ENCODE measurements at regions not wholly inside any gene's neighbourhood (a gene's known extent, or its start where the extent isn't known, plus 50 kb on each side); places are given as distances from the start of the nearest gene placed in this dataset.

DNA sequence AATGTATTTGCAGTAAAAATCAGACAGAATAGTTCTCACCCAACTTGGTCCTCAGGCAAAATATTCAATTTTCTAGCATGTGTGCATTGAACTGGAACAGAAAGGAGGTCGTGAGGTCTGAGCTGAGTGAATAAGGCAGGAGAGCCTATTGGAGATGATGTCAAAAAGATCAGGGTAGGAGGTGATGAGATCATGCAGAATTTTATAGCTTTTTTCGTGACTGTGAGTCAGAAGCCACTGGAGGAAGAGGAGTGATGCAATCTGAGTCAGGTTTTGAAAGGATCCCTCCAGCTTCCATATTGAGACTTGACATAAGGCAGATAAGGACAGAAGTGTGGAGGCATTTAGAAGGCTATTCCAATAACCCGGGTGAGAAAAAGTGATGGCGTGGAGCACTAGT is 299.5 kb upstream of the SOX11 start:
- TF ChIP-seq, protein P1, sequence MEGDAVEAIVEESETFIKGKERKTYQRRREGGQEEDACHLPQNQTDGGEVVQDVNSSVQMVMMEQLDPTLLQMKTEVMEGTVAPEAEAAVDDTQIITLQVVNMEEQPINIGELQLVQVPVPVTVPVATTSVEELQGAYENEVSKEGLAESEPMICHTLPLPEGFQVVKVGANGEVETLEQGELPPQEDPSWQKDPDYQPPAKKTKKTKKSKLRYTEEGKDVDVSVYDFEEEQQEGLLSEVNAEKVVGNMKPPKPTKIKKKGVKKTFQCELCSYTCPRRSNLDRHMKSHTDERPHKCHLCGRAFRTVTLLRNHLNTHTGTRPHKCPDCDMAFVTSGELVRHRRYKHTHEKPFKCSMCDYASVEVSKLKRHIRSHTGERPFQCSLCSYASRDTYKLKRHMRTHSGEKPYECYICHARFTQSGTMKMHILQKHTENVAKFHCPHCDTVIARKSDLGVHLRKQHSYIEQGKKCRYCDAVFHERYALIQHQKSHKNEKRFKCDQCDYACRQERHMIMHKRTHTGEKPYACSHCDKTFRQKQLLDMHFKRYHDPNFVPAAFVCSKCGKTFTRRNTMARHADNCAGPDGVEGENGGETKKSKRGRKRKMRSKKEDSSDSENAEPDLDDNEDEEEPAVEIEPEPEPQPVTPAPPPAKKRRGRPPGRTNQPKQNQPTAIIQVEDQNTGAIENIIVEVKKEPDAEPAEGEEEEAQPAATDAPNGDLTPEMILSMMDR (IDR thresholded peaks at IDR 0.05; ENCODE audit: control insufficient read depth, extremely low read depth, insufficient read depth): no peak
- no peak for DNase-seq (ENCODE audit: low read depth)
- no peak overlapping the region for H3K4me3 ChIP-seq (ENCODE audit: low read depth, low read length)

DNA sequence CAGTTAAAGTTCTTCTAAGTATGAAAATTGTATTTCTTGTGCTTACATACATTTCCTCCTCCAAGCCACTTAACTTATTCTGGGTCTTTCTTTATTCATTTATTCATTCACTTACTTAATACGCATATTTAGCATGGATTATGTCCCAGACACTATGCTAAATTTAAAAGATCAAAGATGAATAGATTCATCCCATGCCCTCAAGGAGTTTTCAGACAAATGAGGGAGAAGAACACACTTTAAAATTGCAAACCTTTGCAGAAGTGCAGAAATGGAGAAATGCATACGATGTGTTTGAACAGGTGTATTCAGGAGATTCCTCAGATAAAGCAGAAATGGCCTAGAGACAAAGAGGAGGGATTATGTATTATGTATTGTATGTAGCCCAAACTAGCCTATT is 298.7 kb upstream of the SOX11 start:
- TF ChIP-seq, protein P1 (IDR thresholded peaks at IDR 0.05; ENCODE audit: control insufficient read depth, extremely low read depth, insufficient read depth): no peak
- DNase-seq (ENCODE audit: low read depth): no peak
- H3K4me3 ChIP-seq (ENCODE audit: low read depth, low read length): no peak overlapping the region

DNA sequence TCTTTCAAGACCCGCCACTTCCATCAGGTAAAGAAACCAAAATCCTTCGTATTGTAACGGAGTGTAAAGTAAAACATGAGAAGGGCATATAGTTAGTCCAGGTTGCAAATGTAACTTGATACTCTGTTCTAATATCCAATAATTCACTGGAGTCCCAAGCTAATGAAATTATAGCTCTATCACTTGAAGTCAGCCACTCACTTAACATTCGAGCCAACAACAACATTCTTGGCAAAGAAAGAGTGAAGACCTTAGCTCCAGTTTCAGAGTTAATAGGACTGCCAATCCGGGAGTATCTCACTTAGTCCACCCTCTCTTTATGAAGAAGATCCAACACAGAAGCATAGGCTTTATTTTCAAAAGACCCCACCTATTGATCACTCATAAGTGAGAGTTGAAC is 298.0 kb upstream of the SOX11 start:
- no peak for DNase-seq (ENCODE audit: low read depth)
- TF ChIP-seq, protein P1 (IDR thresholded peaks at IDR 0.05; ENCODE audit: control insufficient read depth, extremely low read depth, insufficient read depth): no peak
- no peak overlapping the region for H3K4me3 ChIP-seq (ENCODE audit: low read depth, low read length)

DNA sequence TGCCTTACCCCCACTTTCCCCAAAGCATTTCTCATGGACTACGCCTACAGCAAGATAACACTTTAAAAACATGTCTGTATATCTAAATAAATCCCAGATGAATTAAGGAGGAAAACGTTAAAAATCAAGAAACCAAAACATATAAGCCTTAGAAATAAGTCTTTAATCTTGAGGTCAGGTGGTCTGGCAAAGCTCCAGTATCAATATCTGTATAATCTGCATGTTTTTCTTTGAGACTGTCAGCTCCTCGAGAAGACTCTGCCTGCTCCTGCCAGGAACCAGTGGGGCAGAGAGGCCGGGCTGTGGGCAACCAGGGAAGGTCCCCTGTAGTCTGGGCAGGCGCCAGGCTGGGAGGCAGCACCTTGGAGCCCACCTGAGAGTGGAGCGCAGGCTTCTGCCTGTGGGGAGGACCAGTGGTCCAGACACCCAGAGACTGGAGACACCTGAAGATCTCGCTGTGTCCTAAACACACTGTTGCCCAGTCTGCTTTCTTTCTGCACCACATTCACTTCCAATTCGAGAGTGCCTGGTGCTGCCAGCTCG is 291.0 kb upstream of the SOX11 start:
- TF ChIP-seq, protein P1 (IDR thresholded peaks at IDR 0.05; ENCODE audit: control insufficient read depth, extremely low read depth, insufficient read depth): no peak
- no peak for DNase-seq (ENCODE audit: low read depth)
- no peak overlapping the region for H3K4me3 ChIP-seq (ENCODE audit: low read depth, low read length)

DNA sequence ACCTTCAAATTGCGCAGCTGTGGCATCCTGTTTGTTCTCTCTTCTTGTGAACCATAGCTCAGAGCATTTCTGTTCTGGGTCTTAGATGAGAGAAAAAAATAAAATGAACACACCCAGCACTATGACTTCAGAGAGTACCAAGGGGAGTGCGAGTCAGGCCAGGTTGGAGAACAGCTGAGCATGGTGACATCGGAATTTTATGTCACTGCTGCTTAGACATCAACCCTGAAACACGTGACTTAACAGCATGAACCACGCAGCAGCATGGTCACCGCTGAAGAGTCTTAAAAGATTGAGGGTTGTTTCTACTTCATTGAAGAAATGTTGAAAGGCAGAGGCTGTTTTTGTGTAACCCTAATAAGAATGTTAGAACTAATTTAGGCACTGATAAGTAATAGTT is 288.8 kb upstream of the SOX11 start:
- no peak for DNase-seq (ENCODE audit: low read depth)
- no peak overlapping the region for H3K4me3 ChIP-seq (ENCODE audit: low read depth, low read length)
- TF ChIP-seq, protein P1 (IDR thresholded peaks at IDR 0.05; ENCODE audit: control insufficient read depth, extremely low read depth, insufficient read depth): no peak

DNA sequence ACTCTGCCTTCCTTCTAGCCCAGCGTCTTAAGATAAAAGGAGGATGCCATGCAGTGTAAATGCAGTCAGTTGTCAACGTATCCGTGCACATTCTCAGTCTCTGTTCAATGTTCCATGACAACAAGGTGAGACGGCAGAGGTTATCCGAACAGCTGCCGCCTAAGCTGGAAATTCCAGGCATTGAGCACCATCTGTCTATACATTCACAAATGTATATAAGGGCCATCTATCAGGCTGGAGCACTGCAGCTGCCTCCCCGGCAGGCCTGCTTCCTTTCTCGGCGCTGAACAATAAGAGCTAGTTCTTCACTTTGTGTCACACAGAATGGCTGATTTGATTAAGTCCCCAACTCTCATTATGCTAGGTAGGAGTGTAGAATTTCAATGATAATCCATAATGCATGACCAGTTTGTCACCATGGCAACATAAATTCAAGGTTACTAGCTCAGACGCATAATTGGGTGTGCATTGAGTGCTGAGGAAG is 282.2 kb upstream of the SOX11 start:
- DNase-seq (ENCODE audit: low read depth): no peak
- TF ChIP-seq, protein P1 (IDR thresholded peaks at IDR 0.05; ENCODE audit: control insufficient read depth, extremely low read depth, insufficient read depth): no peak
- H3K4me3 ChIP-seq (ENCODE audit: low read depth, low read length): no peak overlapping the region
